T-cell (primary cell): ENCODE measurements at regions not wholly inside any gene's neighbourhood (a gene's known extent, or its start where the extent isn't known, plus 50 kb on each side); places are given as distances from the start of the nearest gene placed in this dataset.

Source experiments
- ATAC-seq, 4 experiments: fragments of 200-7000 bp in 3 of 4; fragments of 150-1000 bp in 1 of 4; cut with Tn5 transposase; replicated peaks in 1 of 4; 1 replicate in 3 of 4; 2 replicates in 1 of 4; pipeline ENCODE4 v1.10.0; 2021; ENCODE audit warnings: moderate library complexity in 3 of 4, mild to moderate bottlenecking in 2 of 4, moderate number of reproducible peaks in 1 of 4
- CTCF ChIA-PET, 2 donors: fragments of 300-600 bp; sonication (Branson Sonifier 250); formaldehyde crosslinking; loops; one replicate each; lab custom pipeline; 2022; ENCODE audit warnings: antibody characterized with exemption in 2 of 2; lab: Charles Lee
- POLR2A ChIA-PET, 2 donors: fragments of 300-600 bp; sonication (Branson Sonifier 250); formaldehyde crosslinking; loops; one replicate each; lab custom pipeline; 2022; ENCODE audit warnings: antibody characterized with exemption in 2 of 2; lab: Charles Lee
- DNase-seq, 35 experiments: peaks; one replicate each; pipeline versions ENCODE4 v3.0.0 to v3.0.0-alpha.2; 2013 to 2023
- H3K27ac ChIP-seq: one replicate; pipeline ENCODE4 v1.5.1; 2013; ENCODE audit warnings: low read length
- H3K27me3 ChIP-seq, 2 experiments: replicated peaks in 1 of 2; 1 replicate in 1 of 2; 2 replicates in 1 of 2; pipeline versions ENCODE4 v1.6.1 to v1.7.0; 2013; ENCODE audit warnings: low read length in 1 of 2, mixed read lengths in 1 of 2; ENCODE audit not compliant: control insufficient read depth in 2 of 2, insufficient read depth in 2 of 2; ENCODE audit errors: extremely low read depth in 1 of 2
- H3K36me3 ChIP-seq, 2 donors: 1 replicate in 1 of 2; 2 replicates in 1 of 2; pipeline versions ENCODE4 v1.6.1 to v1.7.0; 2013; ENCODE audit warnings: low read length in 1 of 2; ENCODE audit not compliant: control insufficient read depth in 2 of 2, insufficient read depth in 1 of 2; ENCODE audit errors: extremely low read depth in 1 of 2
- H3K4me1 ChIP-seq, 2 experiments: 1 replicate in 1 of 2; 2 replicates in 1 of 2; pipeline versions ENCODE4 v1.6.1 to v1.7.0; 2013; ENCODE audit warnings: low read length in 2 of 2, mixed read lengths in 1 of 2; ENCODE audit not compliant: insufficient read depth in 2 of 2, control insufficient read depth in 1 of 2; ENCODE audit errors: extremely low read depth in 1 of 2
- H3K4me3 ChIP-seq, 2 donors: 1 replicate in 1 of 2; 2 replicates in 1 of 2; pipeline versions ENCODE4 v1.5.1 to v1.7.0; 2013; ENCODE audit warnings: mild to moderate bottlenecking in 2 of 2, low read length in 1 of 2, moderate library complexity in 1 of 2; ENCODE audit not compliant: control insufficient read depth in 1 of 2; ENCODE audit errors: extremely low read depth in 1 of 2
- H3K9me3 ChIP-seq: 2 replicates; pipeline ENCODE4 v1.7.0; 2013
- H3K27ac Mint-ChIP-seq, 2 donors: one replicate each; pipeline ENCODE4 v1.8.0; 2020 to 2021; ENCODE audit warnings: mild to moderate bottlenecking in 2 of 2, mixed read lengths in 2 of 2
- H3K27me3 Mint-ChIP-seq, 2 donors: one replicate each; pipeline ENCODE4 v1.8.0; 2021 to 2022; ENCODE audit warnings: mixed read lengths in 2 of 2
- H3K36me3 Mint-ChIP-seq: one replicate; pipeline ENCODE4 v1.8.0; 2021; ENCODE audit warnings: mixed read lengths
- H3K4me1 Mint-ChIP-seq, 3 donors: one replicate each; pipeline ENCODE4 v1.8.0; 2020 to 2022; ENCODE audit warnings: mixed read lengths in 3 of 3, mild to moderate bottlenecking in 1 of 3
- H3K4me3 Mint-ChIP-seq, 3 donors: one replicate each; pipeline ENCODE4 v1.8.0; 2020 to 2022; ENCODE audit warnings: mild to moderate bottlenecking in 3 of 3, mixed read lengths in 3 of 3, moderate library complexity in 3 of 3
- H3K9me3 Mint-ChIP-seq, 3 donors: one replicate each; pipeline ENCODE4 v1.8.0; 2020 to 2022; ENCODE audit warnings: mixed read lengths in 3 of 3
- WGBS: methylation state at CpG from one replicate; pipeline ENCODE4 v1.1.5; 2013; ENCODE audit warnings: missing lambda C conversion rate; ENCODE audit not compliant: insufficient coverage; 5-methylcytosine and 5-hydroxymethylcytosine counted together

- peaks cover 5 to 18% (median 11%) of the 10 kb centered on the region in 3 donors for H3K9me3 Mint-ChIP-seq
- no peaks in the 10 kb centered on the region for H3K4me1 ChIP-seq
- H3K4me1 Mint-ChIP-seq: no peaks in the 10 kb centered on the region
- H3K4me3 ChIP-seq: no peak overlapping the region
- no peak overlapping the region for H3K4me3 Mint-ChIP-seq
- ATAC-seq (no peak), DNase-seq (no peak)
- no peaks in the 10 kb centered on the region for H3K36me3 ChIP-seq
- no peaks in the 10 kb centered on the region for H3K27me3 Mint-ChIP-seq
- H3K27me3 ChIP-seq: no peaks in the 10 kb centered on the region
- H3K36me3 Mint-ChIP-seq: no peaks in the 10 kb centered on the region
- H3K9me3 ChIP-seq: no peaks in the 10 kb centered on the region
- H3K27ac ChIP-seq: no peak overlapping the region
- no peak overlapping the region for H3K27ac Mint-ChIP-seq
- ChIA-PET POLR2A (no interaction called here), CTCF (no interaction called here)
- no CpG with 5 or more reads among the region's 3 CpGs for WGBS
Measured at GRCh38 chr4:127204322-127204721, 428.4 kb upstream of the INTU start.

- Mint-ChIP-seq H3K36me3 (no peaks in the 10 kb centered on the region), H3K4me1 (no peaks in the 10 kb centered on the region), H3K27ac (no peak overlapping the region), H3K27me3 (no peaks in the 10 kb centered on the region), H3K9me3 (peaks cover 10 to 29% (median 15%) of the 10 kb centered on the region in 3 donors), H3K4me3 (no peak overlapping the region)
- no CpG with 5 or more reads among the region's 1 CpG for WGBS
- Histone ChIP-seq H3K4me3 (no peak overlapping the region), H3K27ac (no peak overlapping the region), H3K27me3 (no peaks in the 10 kb centered on the region), H3K9me3 (no peaks in the 10 kb centered on the region), H3K4me1 (no peaks in the 10 kb centered on the region), H3K36me3 (no peaks in the 10 kb centered on the region)
- no peak for DNase-seq
- POLR2A ChIA-PET: no interaction called here
- ATAC-seq: no peak
- CTCF ChIA-PET: no interaction called here
Measured at GRCh38 chr4:127209580-127210095, 423.1 kb upstream of the INTU start.

GRCh38 chr4:127210893-127211649 is 421.7 kb upstream of the INTU start:
- ATAC-seq (no peak), DNase-seq (no peak)
- POLR2A ChIA-PET: interaction anchor here in 1 of 2 donors (0.7 kb wide), 1 partner anchor 25 kb away, joined by 3 read pairs; no protein-coding TSS in a partner anchor
- WGBS: 71% methylated on average over 1 of the region's 2 CpGs
- H3K4me1 ChIP-seq: no peaks in the 10 kb centered on the region
- no peaks in the 10 kb centered on the region for H3K27me3 Mint-ChIP-seq
- H3K9me3 Mint-ChIP-seq: peaks cover 15 to 21% (median 16%) of the 10 kb centered on the region in 3 donors
- CTCF ChIA-PET: interaction anchor here in 1 of 2 donors (0.5 kb wide), 1 partner anchor 1553 kb away, joined by 3 read pairs; no protein-coding TSS in a partner anchor
- H3K36me3 Mint-ChIP-seq: no peaks in the 10 kb centered on the region
- no peaks in the 10 kb centered on the region for H3K4me1 Mint-ChIP-seq
- no peaks in the 10 kb centered on the region for H3K36me3 ChIP-seq
- H3K27ac Mint-ChIP-seq: no peak overlapping the region
- H3K27me3 ChIP-seq: no peaks in the 10 kb centered on the region
- no peaks in the 10 kb centered on the region for H3K9me3 ChIP-seq
- H3K4me3 ChIP-seq: no peak overlapping the region
- H3K4me3 Mint-ChIP-seq: no peak overlapping the region
- H3K27ac ChIP-seq: no peak overlapping the region

GRCh38 chr4:127211650-127212560 is 420.9 kb upstream of the INTU start:
- Histone ChIP-seq H3K36me3 (no peaks in the 10 kb centered on the region), H3K9me3 (no peaks in the 10 kb centered on the region), H3K27me3 (no peaks in the 10 kb centered on the region), H3K4me1 (no peaks in the 10 kb centered on the region), H3K27ac (no peak overlapping the region), H3K4me3 (no peak overlapping the region)
- Mint-ChIP-seq H3K4me1 (no peaks in the 10 kb centered on the region), H3K27ac (no peak overlapping the region), H3K36me3 (no peaks in the 10 kb centered on the region), H3K9me3 (peaks cover 16 to 24% (median 21%) of the 10 kb centered on the region in 3 donors), H3K27me3 (no peaks in the 10 kb centered on the region), H3K4me3 (no peak overlapping the region)
- ATAC-seq: no peak
- DNase-seq: no peak
- WGBS: 82% methylated on average over 1 of the region's 4 CpGs
- CTCF ChIA-PET: interaction anchor here in 1 of 2 donors (0.5 kb wide), 1 partner anchor 1554 kb away, joined by 3 read pairs; no protein-coding TSS in a partner anchor
- POLR2A ChIA-PET: interaction anchor here in 1 of 2 donors (0.7 kb wide), 1 partner anchor 26 kb away, joined by 3 read pairs; no protein-coding TSS in a partner anchor

GRCh38 chr4:127212701-127213100 is 420.1 kb upstream of the INTU start:
- no peaks in the 10 kb centered on the region for H3K36me3 Mint-ChIP-seq
- no peaks in the 10 kb centered on the region for H3K36me3 ChIP-seq
- DNase-seq: no peak
- no peaks in the 10 kb centered on the region for H3K9me3 ChIP-seq
- H3K27ac ChIP-seq: no peak overlapping the region
- WGBS: no CpG with 5 or more reads among the region's 4 CpGs
- ATAC-seq: no peak
- no peaks in the 10 kb centered on the region for H3K4me1 ChIP-seq
- H3K9me3 Mint-ChIP-seq: peaks cover 16 to 21% (median 21%) of the 10 kb centered on the region in 3 donors
- no peak overlapping the region for H3K27ac Mint-ChIP-seq
- no peak overlapping the region for H3K4me3 Mint-ChIP-seq
- no peaks in the 10 kb centered on the region for H3K27me3 Mint-ChIP-seq
- H3K4me3 ChIP-seq: no peak overlapping the region
- CTCF ChIA-PET: interaction anchor here in 1 of 2 donors (0.6 kb wide), 1 partner anchor 10 kb away, joined by 3 read pairs; no protein-coding TSS in a partner anchor
- POLR2A ChIA-PET: no interaction called here
- no peaks in the 10 kb centered on the region for H3K4me1 Mint-ChIP-seq
- H3K27me3 ChIP-seq: no peaks in the 10 kb centered on the region

GRCh38 chr4:127214016-127214415 is 418.7 kb upstream of the INTU start:
- Mint-ChIP-seq H3K4me1 (no peaks in the 10 kb centered on the region), H3K27ac (no peak overlapping the region), H3K4me3 (no peak overlapping the region), H3K27me3 (no peaks in the 10 kb centered on the region), H3K36me3 (no peaks in the 10 kb centered on the region), H3K9me3 (peaks cover 18 to 24% (median 21%) of the 10 kb centered on the region in 3 donors)
- Histone ChIP-seq H3K27ac (no peak overlapping the region), H3K9me3 (no peaks in the 10 kb centered on the region), H3K36me3 (no peaks in the 10 kb centered on the region), H3K27me3 (no peaks in the 10 kb centered on the region), H3K4me3 (no peak overlapping the region), H3K4me1 (no peaks in the 10 kb centered on the region)
- ChIA-PET CTCF (no interaction called here), POLR2A (no interaction called here)
- DNase-seq (no peak), ATAC-seq (no peak)
- no CpG with 5 or more reads among the region's 2 CpGs for WGBS
